ENCODE measurements at regions not wholly inside any gene's neighbourhood (a gene's known extent, or its start where the extent isn't known, plus 50 kb on each side); places are given as distances from the start of the nearest gene placed in this dataset.

DNA sequence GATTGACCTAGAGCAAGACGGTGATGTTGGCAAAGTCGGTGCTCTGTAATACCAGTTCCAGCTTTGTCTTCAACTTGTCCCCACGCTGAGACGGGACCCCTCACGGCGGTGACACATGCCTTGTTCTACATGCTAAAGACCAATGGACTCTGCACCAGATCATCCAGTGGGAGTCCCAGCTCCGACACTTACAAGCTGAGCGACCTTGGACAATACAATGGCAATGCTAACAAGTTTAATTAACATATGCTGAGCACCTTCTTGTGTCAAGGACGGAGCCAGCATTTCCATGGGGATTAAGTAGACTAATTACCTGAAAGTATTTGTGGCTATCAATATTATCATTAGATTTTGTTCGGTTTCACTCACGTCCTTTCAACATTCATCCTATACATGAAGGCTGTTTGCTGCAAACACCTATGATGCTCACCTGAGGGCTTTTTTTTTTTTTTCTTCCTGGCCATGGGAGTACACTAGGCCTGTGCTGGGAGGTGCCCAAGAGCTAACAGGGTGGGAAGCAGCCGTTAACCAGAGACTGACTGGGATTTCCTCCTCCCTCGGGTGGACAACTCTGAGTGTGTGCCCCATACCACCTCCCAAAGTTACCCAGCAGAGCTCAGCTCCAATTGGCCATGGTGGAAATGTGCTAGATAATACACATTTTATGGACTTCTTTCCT is 308.6 kb upstream of the ZFHX3 start:
- TF ChIP-seq, protein P1, sequence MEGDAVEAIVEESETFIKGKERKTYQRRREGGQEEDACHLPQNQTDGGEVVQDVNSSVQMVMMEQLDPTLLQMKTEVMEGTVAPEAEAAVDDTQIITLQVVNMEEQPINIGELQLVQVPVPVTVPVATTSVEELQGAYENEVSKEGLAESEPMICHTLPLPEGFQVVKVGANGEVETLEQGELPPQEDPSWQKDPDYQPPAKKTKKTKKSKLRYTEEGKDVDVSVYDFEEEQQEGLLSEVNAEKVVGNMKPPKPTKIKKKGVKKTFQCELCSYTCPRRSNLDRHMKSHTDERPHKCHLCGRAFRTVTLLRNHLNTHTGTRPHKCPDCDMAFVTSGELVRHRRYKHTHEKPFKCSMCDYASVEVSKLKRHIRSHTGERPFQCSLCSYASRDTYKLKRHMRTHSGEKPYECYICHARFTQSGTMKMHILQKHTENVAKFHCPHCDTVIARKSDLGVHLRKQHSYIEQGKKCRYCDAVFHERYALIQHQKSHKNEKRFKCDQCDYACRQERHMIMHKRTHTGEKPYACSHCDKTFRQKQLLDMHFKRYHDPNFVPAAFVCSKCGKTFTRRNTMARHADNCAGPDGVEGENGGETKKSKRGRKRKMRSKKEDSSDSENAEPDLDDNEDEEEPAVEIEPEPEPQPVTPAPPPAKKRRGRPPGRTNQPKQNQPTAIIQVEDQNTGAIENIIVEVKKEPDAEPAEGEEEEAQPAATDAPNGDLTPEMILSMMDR (IDR thresholded peaks at IDR 0.05), result no peak
- TF ChIP-seq POLR2A (IDR thresholded peaks at IDR 0.05), result no peak
